Anterior cingulate cortex (tissue), 58 donors: ENCODE measurements at regions not wholly inside any gene's neighbourhood (a gene's known extent, or its start where the extent isn't known, plus 50 kb on each side); places are given as distances from the start of the nearest gene placed in this dataset.

Experiments used
- DNase-seq, 58 donors: peaks; one replicate each; lab custom pipeline; 2025; lab: John Stamatoyannopoulos, UW

DNA sequence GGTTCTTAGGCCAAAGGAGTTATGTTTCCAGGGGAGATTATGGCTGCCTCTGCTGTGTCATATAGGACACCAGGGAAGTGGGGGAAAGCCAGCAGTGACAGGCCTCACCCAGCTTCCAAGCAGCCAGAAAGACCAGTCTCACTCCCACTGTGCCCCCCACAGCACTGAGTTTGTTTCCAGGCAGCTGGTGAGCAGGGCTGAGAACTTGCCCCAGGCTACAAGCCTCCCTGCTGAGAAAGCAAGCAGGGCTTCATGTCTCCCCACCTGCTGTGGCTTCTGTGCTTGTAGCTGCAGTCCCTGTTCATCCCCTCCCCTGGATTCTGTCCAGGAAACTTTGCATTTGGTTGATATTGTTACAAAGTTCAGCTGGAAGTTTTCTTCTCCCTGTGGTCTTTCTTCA is 376.3 kb downstream of the PDCD6IP start:
- DNase-seq: no peak

DNA sequence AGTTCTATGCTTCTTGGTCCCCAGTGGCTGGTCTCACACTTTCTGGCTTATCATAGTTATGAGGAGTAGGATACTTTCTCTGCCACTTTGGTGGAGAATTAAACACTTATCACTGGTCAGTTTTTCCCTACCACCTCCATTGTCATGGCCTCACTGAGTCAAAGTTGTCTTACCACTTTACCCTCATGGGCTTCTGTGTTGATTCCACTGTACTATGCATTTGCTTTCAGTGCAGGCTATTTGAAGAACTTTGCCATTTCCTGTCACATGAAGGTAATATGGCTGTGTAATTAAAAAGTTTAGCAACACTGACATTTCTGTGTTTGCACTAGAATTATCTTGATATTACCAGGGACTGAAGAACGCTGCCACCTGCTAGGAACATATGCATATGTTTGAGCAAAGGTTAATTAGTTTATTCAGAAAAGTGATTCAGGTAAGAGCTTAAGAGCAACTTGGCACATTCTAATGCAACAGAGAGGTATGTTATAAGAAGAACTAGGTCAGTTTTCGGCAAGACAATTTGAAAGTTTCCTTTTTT is 377.3 kb downstream of the PDCD6IP start:
- no peak for DNase-seq

DNA sequence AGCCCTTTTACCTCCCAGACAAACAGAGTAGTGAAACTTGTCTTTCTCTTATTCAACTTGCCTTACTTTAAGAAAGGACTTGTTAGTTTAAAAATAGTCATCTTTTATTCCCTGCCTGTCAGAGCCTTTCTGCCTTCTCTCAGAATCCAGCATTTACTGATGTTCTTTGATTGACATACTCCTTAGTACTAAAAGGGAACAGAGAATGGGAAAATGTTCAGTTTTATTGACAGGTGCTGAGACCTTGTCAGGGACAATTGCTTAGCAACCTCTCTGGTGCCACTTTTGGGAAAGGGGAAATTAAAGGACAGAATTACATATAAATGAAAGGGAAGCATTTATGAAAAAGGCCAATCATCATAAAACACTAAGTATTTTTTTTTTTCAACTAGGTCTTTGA is 378.3 kb downstream of the PDCD6IP start:
- no peak for DNase-seq

DNA sequence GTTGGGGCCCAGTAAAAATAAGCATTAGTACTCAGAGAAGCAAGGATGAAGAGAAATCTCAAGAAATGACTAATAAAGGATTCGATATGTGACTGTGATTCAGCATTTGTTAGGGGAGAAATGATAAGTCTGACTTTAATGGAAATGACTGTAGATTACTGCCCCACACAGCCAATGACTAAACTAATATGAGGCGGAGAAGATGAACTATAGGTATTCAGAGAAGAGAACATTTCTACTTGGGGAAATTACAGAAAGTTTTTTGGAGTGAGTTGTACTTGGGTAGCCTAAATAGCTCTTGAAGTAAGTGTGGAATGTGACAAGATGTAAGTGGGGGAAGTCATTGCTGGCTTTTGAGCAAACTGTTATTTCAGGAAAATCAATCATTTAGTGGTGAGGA is 380.0 kb downstream of the PDCD6IP start:
- DNase-seq: no peak

DNA sequence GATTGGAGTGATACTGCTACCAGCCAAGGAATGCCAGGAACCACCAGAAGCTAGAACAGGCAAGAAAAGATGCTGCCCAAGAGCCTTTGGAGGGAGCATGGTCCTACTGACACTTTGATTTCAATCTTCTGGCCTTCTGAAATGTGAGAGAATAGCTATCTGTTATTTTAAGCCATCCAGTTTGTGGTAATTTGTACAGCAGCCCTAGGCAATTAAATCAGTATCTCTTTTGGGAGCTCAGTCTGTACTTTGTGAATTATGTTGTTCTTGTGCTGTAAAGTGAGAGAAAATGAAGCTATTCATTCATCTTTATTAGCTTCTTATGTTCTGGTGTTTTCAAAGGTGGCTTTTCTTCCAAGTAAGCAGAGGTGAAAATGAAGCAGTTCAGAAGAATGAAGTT is 381.3 kb downstream of the PDCD6IP start:
- no peak for DNase-seq

DNA sequence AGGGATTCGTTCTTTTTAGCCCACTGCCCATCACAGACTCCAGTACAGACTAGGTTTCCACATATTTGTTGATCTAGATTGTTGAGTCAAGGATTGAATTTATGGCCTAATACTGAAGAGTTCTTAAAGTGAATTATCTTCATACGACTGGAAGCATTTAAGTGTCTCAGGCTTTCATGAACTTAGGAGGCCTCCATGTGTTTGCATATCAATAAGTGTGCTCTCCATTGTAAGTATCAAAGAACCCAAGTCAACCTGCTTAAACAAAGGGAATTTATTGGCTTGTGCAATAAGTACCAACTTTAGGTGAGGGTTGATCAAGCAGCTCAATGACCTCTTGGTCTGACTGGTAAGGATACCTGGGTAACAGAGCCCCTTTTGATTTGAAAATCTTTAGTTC is 382.1 kb downstream of the PDCD6IP start:
- DNase-seq: no peak

DNA sequence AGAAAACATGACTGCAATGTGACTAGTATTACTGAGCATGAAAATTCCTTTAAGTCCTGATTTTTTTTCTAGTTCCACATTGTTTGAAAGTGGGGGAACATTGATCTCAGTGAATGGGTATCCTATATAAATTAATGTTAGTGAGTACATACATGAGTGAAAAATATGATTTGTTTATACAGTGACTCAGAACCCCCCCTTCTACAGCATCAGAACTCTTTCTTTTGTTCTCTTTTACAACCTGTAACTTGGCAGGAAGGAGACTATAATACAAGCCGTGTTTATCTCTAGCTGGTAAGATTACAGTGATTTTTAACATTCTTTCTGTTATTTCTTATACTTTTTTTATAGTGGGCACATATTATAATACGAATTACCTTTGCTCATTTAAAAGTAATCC is 384.7 kb downstream of the PDCD6IP start:
- no peak for DNase-seq

DNA sequence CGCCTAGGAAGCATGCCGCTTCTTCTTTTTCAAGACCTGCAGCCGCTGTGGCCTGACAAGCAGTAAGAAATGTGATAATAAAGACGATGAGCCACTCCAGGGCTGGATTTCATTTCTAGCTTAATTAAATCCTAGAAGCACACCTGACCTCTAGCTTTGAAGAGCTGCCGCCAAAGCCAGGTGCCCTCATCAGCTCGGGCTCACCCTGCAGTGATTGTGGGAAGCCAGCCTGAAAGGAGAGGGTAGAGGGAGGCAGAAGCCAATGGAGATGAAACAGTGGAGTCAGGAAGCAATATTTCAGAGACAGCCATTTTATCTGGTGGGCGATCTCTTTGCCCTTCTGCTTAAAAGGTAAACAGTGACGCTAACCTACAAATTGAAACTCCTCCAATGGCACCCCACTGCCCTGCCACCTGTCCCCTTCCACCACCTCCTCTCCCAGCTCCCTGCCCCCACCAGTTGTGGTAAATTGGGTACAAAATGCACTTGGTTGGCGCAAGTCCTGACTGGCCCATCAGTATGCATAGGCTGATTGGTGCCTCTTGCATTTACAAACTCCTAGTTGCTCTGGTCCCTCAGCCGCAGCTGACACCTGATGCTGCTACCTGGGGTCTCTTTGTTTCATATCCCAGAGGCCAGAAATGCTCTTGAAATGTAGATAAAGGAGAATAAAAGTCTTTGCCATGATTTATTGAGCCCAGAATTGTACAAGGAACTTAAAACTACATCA is 385.3 kb downstream of the PDCD6IP start:
- DNase-seq: no peak

DNA sequence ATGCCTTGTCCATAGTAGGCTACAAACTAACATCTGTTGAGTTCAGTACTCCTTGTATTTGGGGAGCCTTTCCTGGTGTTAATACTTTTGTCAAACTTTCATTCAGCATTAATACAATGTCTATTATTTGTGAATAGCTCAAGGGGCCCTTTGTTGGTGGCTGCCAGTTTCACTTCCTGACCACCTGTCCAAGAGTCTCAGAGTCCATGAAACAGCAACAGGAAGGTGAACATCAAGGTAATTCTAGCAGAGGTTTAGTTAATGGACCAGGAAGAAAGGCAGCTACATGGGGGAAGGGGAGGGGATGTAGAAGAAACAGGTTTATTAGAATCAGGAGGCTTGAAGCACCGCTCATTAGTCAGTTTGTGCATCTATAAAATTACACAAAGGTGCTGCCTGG is 386.9 kb downstream of the PDCD6IP start:
- no peak for DNase-seq

DNA sequence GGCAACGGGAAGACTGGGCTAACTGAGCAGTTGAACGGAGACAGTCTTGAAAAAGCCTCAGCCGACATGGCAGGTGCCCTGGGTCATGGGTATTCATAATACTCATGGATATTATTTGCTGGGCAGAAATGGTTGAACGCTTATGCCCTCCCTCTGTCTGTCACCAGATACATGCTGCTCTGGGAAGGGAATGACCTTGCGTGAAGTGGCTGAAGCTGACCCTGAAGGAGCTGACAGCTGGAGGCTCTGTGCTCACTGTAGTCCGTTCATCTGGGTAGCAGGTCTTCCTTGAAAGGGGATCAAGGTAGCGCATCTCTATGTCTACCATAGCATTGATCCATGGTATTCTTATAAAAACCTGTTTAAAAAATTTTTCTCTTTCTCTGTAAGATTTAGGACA is 390.7 kb downstream of the PDCD6IP start:
- no peak for DNase-seq

DNA sequence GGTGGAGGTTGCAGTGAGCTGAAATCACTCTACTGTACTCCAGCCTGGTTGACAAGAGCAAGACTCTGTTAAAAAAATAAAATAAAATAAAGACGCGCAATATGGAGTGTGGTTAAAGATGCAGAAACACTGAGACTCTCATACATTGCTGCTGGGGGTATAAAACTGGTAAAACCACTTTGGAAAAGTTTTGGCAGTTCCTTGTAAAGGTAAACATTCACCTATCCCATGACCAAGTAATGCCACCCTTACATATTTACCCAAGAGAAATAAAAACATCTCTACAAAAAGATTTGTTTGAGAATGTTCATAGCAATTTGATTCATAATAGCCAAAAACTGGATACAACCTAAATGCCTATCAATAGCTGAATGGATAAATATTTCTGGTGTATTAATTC is 398.5 kb downstream of the PDCD6IP start:
- DNase-seq: no peak

DNA sequence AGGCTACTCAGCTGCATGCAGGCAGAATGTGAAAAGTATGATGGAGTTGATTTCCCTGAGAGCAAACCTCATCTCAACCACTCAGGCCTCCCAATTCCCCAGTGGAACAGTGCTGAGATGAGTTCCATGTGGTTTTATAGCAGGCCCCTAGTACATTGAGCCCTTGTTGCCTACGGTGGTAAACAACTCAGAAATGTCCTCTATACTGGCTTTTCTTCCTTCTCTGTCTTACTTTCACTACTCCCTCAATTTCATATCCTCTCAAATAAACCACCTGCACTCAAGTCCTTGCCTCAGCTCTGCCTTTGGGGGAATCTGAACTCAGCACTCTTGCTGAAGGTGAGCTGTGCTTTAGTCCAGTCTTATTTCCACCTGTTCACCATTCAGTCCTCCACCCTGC is 399.9 kb downstream of the PDCD6IP start:
- DNase-seq: no peak

DNA sequence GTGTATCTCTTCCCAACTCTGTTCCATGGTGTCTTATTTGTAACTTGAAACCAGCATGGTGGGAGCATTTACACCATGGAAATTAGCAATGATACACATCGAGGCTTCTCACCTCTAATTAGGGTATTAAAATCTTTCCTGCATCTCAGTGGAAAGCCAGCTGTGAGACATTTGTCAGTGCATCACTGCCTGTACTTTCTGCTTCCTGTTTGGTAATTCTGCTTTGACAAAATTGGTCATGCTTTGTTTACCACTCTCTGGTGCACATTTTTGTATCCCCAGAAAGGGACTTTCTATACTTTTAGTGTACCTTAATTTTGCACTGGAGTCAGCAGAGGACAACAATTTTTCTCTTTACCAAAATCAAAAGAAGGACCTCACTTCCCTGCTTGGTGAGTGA is 402.1 kb downstream of the PDCD6IP start:
- DNase-seq: no peak

DNA sequence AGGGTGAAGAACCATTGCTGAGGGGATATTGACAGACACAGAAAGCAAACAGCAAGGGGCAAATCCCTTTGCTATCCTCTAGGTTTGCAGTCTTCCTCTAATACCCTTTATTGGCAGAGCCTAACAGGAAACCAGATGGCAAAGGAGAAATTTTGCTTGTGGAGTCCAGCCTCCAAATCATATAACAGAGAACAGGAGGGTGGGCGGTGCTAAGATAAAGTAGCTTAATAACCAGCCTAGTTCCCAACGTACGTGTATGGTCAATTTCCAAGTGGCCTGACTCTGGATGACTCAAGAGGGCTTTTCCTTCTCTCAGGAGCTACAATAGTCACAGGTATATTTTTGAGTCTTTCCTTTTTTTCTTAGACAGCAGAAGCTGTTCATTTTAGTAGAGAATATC is 404.5 kb downstream of the PDCD6IP start:
- no peak for DNase-seq

DNA sequence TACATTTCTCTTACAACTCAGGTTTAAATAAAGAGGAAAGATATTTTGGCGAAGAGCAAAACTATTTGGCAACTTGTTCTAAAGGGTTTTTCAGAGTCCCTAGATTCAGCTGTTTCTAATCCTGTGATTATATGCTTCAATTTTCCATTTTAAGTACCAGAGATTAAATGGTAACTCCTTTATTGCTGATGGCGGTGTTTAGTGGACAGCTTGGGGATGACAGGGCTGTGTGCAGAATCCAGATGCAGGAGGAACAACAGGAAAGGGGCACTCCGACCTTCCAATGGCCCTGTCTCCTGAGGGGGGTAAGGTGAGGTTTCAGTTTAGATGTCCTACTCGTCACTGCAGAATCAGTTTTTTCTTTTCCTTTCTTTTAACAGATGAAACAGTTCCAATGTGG is 405.0 kb downstream of the PDCD6IP start:
- no peak for DNase-seq

DNA sequence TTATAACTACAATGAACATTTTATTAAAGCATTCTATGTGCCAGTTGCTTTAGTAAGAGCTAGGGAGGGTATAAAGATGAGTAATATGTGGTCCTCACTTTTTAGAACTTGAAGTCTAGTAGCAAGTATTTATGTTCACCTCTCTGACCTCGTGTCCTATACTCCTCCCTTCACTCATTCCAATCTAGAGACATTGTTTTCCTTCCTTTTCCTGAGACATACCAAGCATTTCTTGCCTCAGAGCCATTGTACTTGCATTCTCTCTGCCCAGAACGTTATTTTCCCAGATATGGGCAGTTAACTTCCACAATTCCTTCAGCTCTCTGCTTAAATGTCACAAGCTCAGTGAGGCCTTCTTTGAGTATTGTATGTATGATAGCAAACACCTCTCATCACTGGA is 408.6 kb downstream of the PDCD6IP start:
- no peak for DNase-seq

DNA sequence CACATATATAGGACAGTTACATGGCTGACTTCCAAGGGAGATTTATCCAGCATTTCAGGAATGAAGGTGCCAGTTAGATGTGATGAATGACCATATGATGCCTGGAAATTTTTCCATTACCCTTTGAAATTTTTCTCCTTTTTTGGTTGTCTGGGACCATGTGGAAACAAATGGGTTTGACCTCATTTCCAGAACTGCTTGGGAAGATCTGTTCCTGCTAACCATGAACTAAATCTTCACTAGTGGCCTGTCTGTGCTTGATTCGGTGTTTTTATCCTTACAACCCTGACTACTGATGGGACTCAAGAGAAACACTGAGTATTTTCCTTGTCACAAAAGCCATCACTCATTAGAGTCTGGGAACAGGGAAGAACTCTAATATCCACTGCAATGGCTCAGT is 409.4 kb downstream of the PDCD6IP start:
- DNase-seq: no peak

DNA sequence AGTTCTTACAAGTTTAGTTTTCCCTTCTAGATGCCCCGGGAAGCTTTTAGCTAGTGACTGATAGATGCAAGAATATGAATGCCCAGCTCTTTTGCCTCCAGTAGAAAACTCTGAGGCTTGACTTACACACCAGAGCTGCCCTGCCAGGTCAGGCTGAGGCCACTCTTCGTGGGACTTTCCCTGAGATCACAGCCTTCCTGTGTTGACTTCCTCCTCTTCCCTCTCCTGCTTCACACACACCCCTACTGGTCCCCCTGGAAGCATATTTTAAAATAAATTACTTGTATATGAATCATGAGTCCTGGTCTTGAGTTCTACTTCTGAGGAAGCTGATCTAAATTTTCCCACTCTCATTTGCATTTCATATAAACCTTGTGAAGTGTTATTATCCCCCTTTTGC is 413.7 kb downstream of the PDCD6IP start:
- no peak for DNase-seq

DNA sequence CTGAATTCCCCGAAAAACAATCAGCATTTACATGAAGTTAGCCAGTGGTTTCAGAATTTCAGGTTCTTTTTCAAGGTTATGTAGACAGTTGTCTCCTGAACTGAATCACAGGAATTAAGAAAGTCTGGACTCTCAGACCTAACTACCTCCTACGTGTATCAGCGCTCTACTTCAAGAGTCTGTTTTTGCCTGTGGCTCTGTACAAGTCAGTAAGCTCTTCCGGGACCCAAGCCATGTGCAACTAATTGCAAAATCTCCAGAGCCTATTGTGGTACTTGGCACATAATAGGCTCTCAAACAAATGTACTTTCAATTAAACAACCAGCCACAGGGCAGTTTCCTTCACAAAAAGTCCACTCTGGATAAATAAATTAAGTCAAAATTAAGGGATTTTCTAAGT is 414.2 kb downstream of the PDCD6IP start:
- DNase-seq: peak in 18 of 58 donors; percentile 1 to 65 (median 14)

DNA sequence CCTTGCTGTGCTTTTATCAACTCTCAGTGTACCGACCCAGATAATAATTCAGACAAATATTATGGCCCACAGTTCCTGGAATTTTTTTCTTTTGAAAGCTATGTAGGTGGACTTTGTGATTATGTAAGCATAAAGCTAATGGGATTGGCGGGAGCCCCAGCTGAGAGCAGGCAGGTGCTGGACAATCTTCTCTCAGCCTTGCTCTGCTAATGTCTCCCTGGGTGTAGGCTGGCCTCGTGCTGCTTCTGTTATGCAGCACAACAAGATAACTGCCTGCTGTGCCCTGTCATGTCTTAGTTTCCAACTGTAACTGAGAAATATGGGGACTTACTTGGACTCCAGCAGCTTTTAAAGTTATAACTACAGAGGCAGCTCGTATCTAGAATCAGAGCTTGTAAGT is 415.0 kb downstream of the PDCD6IP start:
- DNase-seq: peak in 2 of 58 donors; percentile 5 to 13

DNA sequence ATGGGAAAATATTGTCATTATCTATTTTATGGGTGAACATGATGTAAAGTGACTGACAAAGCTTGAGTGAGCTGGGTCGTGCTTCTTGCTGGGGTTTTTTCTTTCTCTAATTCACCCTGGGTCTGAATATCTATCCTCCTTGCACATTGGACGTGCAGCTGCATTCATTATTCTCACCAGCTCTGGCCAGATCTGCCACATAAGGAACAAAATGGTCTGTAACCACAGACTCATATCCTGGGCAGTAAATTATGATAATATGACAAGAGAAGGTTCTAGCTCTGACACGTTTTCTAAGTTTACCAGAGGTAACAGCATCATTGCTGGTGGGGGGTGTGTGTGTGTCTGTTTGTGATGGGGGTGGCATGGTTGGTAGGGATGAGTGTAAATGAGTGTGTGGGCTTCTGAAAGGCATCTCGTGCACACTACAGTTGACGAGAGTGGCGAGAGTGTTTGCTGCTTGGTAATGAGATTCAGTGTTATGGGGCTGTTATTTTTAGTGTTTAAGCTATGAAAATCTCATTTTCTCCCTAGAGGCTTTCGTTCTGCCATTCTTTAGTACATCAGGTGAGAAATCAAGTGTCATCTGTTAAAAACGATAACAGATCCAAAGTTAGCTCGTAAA is 418.4 kb downstream of the PDCD6IP start:
- DNase-seq: no peak

DNA sequence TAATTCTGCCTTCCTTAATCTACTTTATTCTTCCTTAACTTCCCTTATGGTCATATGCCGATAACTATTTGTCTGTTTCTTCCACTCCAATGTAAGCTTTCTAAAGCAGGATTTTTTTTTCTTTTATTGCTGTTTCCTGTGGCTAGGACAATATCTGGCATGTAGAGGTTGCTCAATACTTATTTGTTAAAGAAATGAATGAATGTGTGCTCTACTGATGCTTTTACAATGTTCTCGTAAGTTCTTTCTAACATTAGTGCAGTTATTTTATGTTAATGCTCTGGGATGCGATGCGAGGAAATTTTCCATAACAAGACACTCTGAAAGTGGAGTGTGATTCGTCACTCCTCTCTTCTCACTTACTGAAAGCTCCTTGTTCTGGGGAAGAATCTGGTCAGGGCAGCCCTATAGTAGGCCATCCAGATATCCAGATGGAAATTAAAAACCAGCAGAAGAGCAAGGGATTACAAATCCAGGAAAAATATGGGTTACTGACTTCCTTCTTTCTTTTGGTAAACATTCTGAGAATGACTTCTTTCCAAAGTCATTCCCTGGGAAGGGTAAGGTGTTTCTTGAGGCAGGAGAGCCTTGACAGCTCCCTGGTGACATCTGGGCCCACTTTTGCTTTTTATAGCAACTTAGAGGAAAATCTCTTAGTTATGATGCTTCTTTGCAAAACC is 420.4 kb downstream of the PDCD6IP start:
- peak in 1 of 58 donors; percentile 13 for DNase-seq
